Stomach (tissue), 4 donors: ENCODE measurements at regions not wholly inside any gene's neighbourhood (a gene's known extent, or its start where the extent isn't known, plus 50 kb on each side); places are given as distances from the start of the nearest gene placed in this dataset.

Experiments
- POLR2A ChIP-seq, 4 donors: fragments of 450-650 bp; IDR thresholded peaks; one replicate each; pipeline ENCODE4 v1.6.1; 2016; ENCODE audit warnings: antibody characterized with exemption in 4 of 4, control low read depth in 2 of 4, mild to moderate bottlenecking in 1 of 4, moderate library complexity in 1 of 4
- POLR2AphosphoS5 ChIP-seq, 3 donors: sonication (generic); formaldehyde crosslinking; IDR thresholded peaks; one replicate each; pipeline ENCODE4 v1.6.1; 2016; ENCODE audit warnings: antibody characterized with exemption in 3 of 3
- TF ChIP-seq, protein P1 (sequence below), 7 experiments: fragments of 450-650 bp in 4 of 7; fragments of 200-600 bp in 3 of 7; sonication (generic) in 3 of 7; IDR thresholded peaks; one replicate each; pipeline ENCODE4 v1.5.1; 2016 to 2019; ENCODE audit warnings: antibody characterized with exemption in 7 of 7, control low read depth in 2 of 7, mild to moderate bottlenecking in 1 of 7

GRCh38 chr3:187841560-187841959 lies 96.3 kb upstream of the BCL6 start:
- TF ChIP-seq, protein P1, sequence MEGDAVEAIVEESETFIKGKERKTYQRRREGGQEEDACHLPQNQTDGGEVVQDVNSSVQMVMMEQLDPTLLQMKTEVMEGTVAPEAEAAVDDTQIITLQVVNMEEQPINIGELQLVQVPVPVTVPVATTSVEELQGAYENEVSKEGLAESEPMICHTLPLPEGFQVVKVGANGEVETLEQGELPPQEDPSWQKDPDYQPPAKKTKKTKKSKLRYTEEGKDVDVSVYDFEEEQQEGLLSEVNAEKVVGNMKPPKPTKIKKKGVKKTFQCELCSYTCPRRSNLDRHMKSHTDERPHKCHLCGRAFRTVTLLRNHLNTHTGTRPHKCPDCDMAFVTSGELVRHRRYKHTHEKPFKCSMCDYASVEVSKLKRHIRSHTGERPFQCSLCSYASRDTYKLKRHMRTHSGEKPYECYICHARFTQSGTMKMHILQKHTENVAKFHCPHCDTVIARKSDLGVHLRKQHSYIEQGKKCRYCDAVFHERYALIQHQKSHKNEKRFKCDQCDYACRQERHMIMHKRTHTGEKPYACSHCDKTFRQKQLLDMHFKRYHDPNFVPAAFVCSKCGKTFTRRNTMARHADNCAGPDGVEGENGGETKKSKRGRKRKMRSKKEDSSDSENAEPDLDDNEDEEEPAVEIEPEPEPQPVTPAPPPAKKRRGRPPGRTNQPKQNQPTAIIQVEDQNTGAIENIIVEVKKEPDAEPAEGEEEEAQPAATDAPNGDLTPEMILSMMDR (IDR thresholded peaks at IDR 0.05): no peak
- TF ChIP-seq POLR2AphosphoS5 (IDR thresholded peaks at IDR 0.05) (no peak), POLR2A (IDR thresholded peaks at IDR 0.05) (no peak)
